ENCODE measurements at regions not wholly inside any gene's neighbourhood (a gene's known extent, or its start where the extent isn't known, plus 50 kb on each side); places are given as distances from the start of the nearest gene placed in this dataset.

GRCh38 chr13:75101348-75101747 lies 380.6 kb downstream of the TBC1D4 start:
- no peak overlapping the region for H3K27ac ChIP-seq
- TF ChIP-seq CTCF (conservative IDR thresholded peaks at IDR 0.05) = no peak

GRCh38 chr13:75092143-75092542 lies 389.8 kb downstream of the TBC1D4 start:
- no peak overlapping the region for H3K27ac ChIP-seq
- TF ChIP-seq CTCF (conservative IDR thresholded peaks at IDR 0.05) = no peak

GRCh38 chr13:75091718-75092117 lies 390.3 kb downstream of the TBC1D4 start:
- H3K27ac ChIP-seq = no peak overlapping the region
- TF ChIP-seq CTCF (conservative IDR thresholded peaks at IDR 0.05) = no peak

- no peak overlapping the region for H3K27ac ChIP-seq
- no peak for TF ChIP-seq CTCF (conservative IDR thresholded peaks at IDR 0.05)
Observed at GRCh38 chr13:75090872-75091615, 390.9 kb downstream of the TBC1D4 start.

GRCh38 chr13:75088915-75089314 lies 393.1 kb downstream of the TBC1D4 start:
- no peak for TF ChIP-seq CTCF (conservative IDR thresholded peaks at IDR 0.05)
- no peak overlapping the region for H3K27ac ChIP-seq

GRCh38 chr13:75079226-75079625 lies 402.7 kb downstream of the TBC1D4 start:
- no peak for TF ChIP-seq CTCF (conservative IDR thresholded peaks at IDR 0.05)

GRCh38 chr13:75076476-75076875 lies 405.5 kb downstream of the TBC1D4 start:
- no peak for TF ChIP-seq CTCF (conservative IDR thresholded peaks at IDR 0.05)
- H3K27ac ChIP-seq = no peak overlapping the region

More at GRCh38 chr13:75079226-75079625, 402.7 kb downstream of the TBC1D4 start:
- H3K27ac ChIP-seq = no peak overlapping the region
